Smooth muscle cell (in vitro differentiated cells): ENCODE measurements at regions not wholly inside any gene's neighbourhood (a gene's known extent, or its start where the extent isn't known, plus 50 kb on each side); places are given as distances from the start of the nearest gene placed in this dataset.

Experiments used
- DNase-seq: peaks from one replicate; lab custom pipeline; 2025; ENCODE audit not compliant: unreplicated experiment; lab: John Stamatoyannopoulos, UW
- H2AFZ ChIP-seq: fragments of 200-600 bp; sonication (generic); 2 replicates; pipeline ENCODE4 v1.6.0; 2016; ENCODE audit warnings: antibody characterized with exemption, low read depth, mild to moderate bottlenecking
- H3F3A ChIP-seq: fragments of 200-600 bp; sonication (generic); 2 replicates; pipeline ENCODE4 v1.6.0; 2017; ENCODE audit warnings: antibody characterized with exemption, low read depth
- H3K27ac ChIP-seq: fragments of 200-600 bp; sonication (generic); 2 replicates; pipeline ENCODE4 v1.5.1; 2016; ENCODE audit warnings: low read depth, mild to moderate bottlenecking
- H3K27me3 ChIP-seq: fragments of 200-600 bp; sonication (generic); 2 replicates; pipeline ENCODE4 v1.6.1; 2016; ENCODE audit warnings: low read depth, mild to moderate bottlenecking
- H3K36me3 ChIP-seq: fragments of 200-600 bp; sonication (generic); 2 replicates; pipeline ENCODE4 v1.5.1; 2016; ENCODE audit warnings: low read depth
- H3K4me1 ChIP-seq: fragments of 200-600 bp; sonication (generic); 2 replicates; pipeline ENCODE4 v1.5.1; 2016; ENCODE audit warnings: low read depth
- H3K4me2 ChIP-seq: fragments of 200-600 bp; sonication (generic); 2 replicates; pipeline ENCODE4 v1.6.0; 2016; ENCODE audit warnings: mild to moderate bottlenecking
- H3K4me3 ChIP-seq: fragments of 200-600 bp; sonication (generic); 2 replicates; pipeline ENCODE4 v1.5.1; 2016; ENCODE audit warnings: mild to moderate bottlenecking
- H3K79me2 ChIP-seq: fragments of 200-600 bp; sonication (generic); 2 replicates; pipeline ENCODE4 v1.6.0; 2016; ENCODE audit warnings: low read depth, mild to moderate bottlenecking
- H3K9ac ChIP-seq: fragments of 200-600 bp; sonication (generic); 2 replicates; pipeline ENCODE4 v1.6.0; 2016; ENCODE audit warnings: low read depth
- H3K9me3 ChIP-seq: fragments of 200-600 bp; sonication (generic); replicated peaks from 2 replicates; pipeline ENCODE4 v1.5.1; 2016; ENCODE audit warnings: low read depth
- H4K20me1 ChIP-seq: fragments of 200-600 bp; sonication (generic); 2 replicates; pipeline ENCODE4 v1.6.0; 2016; ENCODE audit warnings: low read depth
- CTCF ChIP-seq: fragments of 200-600 bp; sonication (generic); IDR thresholded peaks from 2 replicates; pipeline ENCODE4 v1.5.1; 2017; ENCODE audit warnings: borderline replicate concordance, mild to moderate bottlenecking, antibody characterized with exemption; ENCODE audit not compliant: insufficient read depth, poor library complexity, severe bottlenecking
- WGBS: methylation state at CpG from one replicate; pipeline ENCODE4 v1.1.7; 2016; ENCODE audit warnings: low lambda C conversion rate; 5-methylcytosine and 5-hydroxymethylcytosine counted together

GRCh38 chr16:59212492-59213024 is 478.4 kb upstream of the GOT2 start:
- Histone ChIP-seq H2AFZ (no peak overlapping the region), H3K9me3 (no peaks in the 10 kb centered on the region), H3K4me2 (no peak overlapping the region), H3K27me3 (no peaks in the 10 kb centered on the region), H3K36me3 (no peaks in the 10 kb centered on the region), H3K9ac (no peak overlapping the region), H3K4me3 (no peak overlapping the region), H3K4me1 (peaks cover 10% of the 10 kb centered on the region), H4K20me1 (no peaks in the 10 kb centered on the region), H3F3A (no peaks in the 10 kb centered on the region), H3K27ac (no peak overlapping the region), H3K79me2 (no peaks in the 10 kb centered on the region)
- WGBS, result 95% methylated on average over 1 of the region's 1 CpG
- no peak for TF ChIP-seq CTCF
- DNase-seq, result no peak

GRCh38 chr16:59210955-59211541 is 476.9 kb upstream of the GOT2 start:
- no peak for TF ChIP-seq CTCF
- Histone ChIP-seq H3K4me2 (peak overlapping the region; percentile 63), H3F3A (no peaks in the 10 kb centered on the region), H3K27me3 (no peaks in the 10 kb centered on the region), H3K9ac (no peak overlapping the region), H3K4me1 (peaks cover 10% of the 10 kb centered on the region), H3K27ac (no peak overlapping the region), H3K79me2 (no peaks in the 10 kb centered on the region), H3K9me3 (no peaks in the 10 kb centered on the region), H2AFZ (peak overlapping the region; percentile 63), H3K36me3 (no peaks in the 10 kb centered on the region), H3K4me3 (no peak overlapping the region), H4K20me1 (no peaks in the 10 kb centered on the region)
- WGBS, result 17% methylated on average over 7 of the region's 7 CpGs
- no peak for DNase-seq

- no peaks in the 10 kb centered on the region for H3K79me2 ChIP-seq
- no peak for DNase-seq
- peaks cover 16% of the 10 kb centered on the region for H3K27me3 ChIP-seq
- H3K4me1 ChIP-seq, result no peaks in the 10 kb centered on the region
- no peaks in the 10 kb centered on the region for H3K9me3 ChIP-seq
- no peak overlapping the region for H3K4me2 ChIP-seq
- no peak overlapping the region for H3K9ac ChIP-seq
- H3F3A ChIP-seq, result no peaks in the 10 kb centered on the region
- no peak overlapping the region for H3K4me3 ChIP-seq
- WGBS, result 92% methylated on average over 4 of the region's 4 CpGs
- H3K27ac ChIP-seq, result no peak overlapping the region
- no peaks in the 10 kb centered on the region for H4K20me1 ChIP-seq
- H2AFZ ChIP-seq, result no peak overlapping the region
- no peaks in the 10 kb centered on the region for H3K36me3 ChIP-seq
- no peak for TF ChIP-seq CTCF
Measured at GRCh38 chr16:59205403-59205802, 471.3 kb upstream of the GOT2 start.

- peaks cover 16% of the 10 kb centered on the region for H3K27me3 ChIP-seq
Measured at GRCh38 chr16:59204589-59204988, 470.5 kb upstream of the GOT2 start.

More at GRCh38 chr16:59204589-59204988, 470.5 kb upstream of the GOT2 start:
- Histone ChIP-seq H3K4me3 (no peak overlapping the region), H3K27ac (no peak overlapping the region), H2AFZ (no peak overlapping the region), H4K20me1 (no peaks in the 10 kb centered on the region), H3K9ac (no peak overlapping the region), H3F3A (no peaks in the 10 kb centered on the region), H3K4me2 (no peak overlapping the region), H3K79me2 (no peaks in the 10 kb centered on the region), H3K9me3 (no peaks in the 10 kb centered on the region), H3K36me3 (no peaks in the 10 kb centered on the region), H3K4me1 (no peaks in the 10 kb centered on the region)
- no peak for TF ChIP-seq CTCF
- DNase-seq, result no peak
- 88% methylated on average over 5 of the region's 5 CpGs for WGBS
